ENCODE measurements at regions not wholly inside any gene's neighbourhood (a gene's known extent, or its start where the extent isn't known, plus 50 kb on each side); places are given as distances from the start of the nearest gene placed in this dataset.

DNA sequence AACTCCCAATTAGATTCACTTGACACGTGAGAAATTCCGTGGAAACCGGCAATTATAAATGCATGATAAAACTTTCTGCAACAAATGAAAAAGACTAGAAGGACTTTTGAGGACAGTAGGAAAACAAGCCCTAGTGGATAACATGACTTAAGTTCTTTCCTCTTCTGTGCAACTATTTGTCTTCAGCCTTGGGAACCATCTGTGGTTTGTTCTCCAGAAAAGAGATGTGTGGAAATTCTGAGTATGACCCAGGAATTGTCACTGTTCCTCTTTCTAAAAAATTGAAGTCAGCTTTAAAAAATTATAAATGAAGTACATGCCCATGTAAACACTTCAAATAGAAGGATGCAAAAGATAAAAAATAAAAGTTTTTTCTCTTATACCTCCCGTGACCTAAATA lies 128.6 kb upstream of the SVIL start:
- TF ChIP-seq, protein P1, sequence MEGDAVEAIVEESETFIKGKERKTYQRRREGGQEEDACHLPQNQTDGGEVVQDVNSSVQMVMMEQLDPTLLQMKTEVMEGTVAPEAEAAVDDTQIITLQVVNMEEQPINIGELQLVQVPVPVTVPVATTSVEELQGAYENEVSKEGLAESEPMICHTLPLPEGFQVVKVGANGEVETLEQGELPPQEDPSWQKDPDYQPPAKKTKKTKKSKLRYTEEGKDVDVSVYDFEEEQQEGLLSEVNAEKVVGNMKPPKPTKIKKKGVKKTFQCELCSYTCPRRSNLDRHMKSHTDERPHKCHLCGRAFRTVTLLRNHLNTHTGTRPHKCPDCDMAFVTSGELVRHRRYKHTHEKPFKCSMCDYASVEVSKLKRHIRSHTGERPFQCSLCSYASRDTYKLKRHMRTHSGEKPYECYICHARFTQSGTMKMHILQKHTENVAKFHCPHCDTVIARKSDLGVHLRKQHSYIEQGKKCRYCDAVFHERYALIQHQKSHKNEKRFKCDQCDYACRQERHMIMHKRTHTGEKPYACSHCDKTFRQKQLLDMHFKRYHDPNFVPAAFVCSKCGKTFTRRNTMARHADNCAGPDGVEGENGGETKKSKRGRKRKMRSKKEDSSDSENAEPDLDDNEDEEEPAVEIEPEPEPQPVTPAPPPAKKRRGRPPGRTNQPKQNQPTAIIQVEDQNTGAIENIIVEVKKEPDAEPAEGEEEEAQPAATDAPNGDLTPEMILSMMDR (IDR thresholded peaks at IDR 0.05) = no peak
- TF ChIP-seq POLR2A (IDR thresholded peaks at IDR 0.05) = no peak

Data from thyroid gland (tissue), 4 donors.